ENCODE measurements at regions not wholly inside any gene's neighbourhood (a gene's known extent, or its start where the extent isn't known, plus 50 kb on each side); places are given as distances from the start of the nearest gene placed in this dataset.

GRCh38 chr6:144885817-144886216 is 600.7 kb downstream of the UTRN start:
- TF ChIP-seq CTCF (conservative IDR thresholded peaks at IDR 0.05) = no peak
- no peak for TF ChIP-seq ZFX (IDR thresholded peaks at IDR 0.05)
- no peak overlapping the region for H3K27ac ChIP-seq

DNA sequence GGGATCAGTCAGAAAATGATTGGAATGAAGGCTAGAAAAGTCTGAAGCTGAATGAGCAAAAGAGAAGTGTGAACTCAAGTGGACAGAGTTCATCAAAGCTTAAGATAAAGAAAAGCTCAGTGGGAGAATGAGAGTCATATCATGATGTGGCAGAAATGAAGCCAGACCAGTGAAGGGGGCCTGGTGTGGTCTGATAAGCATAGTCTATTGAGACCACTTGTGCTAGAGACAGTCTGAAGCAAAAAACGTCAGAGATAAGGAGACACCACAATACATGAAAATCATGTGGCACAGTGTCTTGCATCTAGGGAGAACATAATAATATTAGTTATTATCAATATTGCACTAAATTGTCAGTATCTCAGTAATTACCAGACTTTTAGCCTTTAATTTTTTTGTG is 601.5 kb downstream of the UTRN start:
- TF ChIP-seq CTCF (conservative IDR thresholded peaks at IDR 0.05) (no peak), ZFX (IDR thresholded peaks at IDR 0.05) (no peak)
- H3K27ac ChIP-seq = no peak overlapping the region

DNA sequence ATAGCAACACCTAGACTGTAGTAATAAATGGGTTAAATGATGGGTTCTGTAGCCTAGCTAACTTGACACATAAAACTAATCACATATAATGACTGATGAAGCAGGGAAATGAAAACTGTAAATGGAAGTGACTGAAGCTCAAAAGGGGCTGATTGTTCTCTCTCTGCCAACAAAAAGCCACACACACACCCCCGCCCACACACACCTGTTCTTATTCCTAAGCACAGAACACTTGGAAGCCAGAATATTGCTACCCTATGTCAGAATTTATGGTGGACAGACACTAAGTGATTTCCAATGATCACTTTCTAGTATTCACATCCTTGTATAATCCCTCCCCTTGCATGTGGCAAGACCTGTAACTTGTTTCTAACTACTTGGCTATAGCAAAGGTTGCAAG is 603.5 kb downstream of the UTRN start:
- no peak overlapping the region for H3K27ac ChIP-seq

GRCh38 chr6:144893680-144894151 is 608.6 kb downstream of the UTRN start:
- H3K27ac ChIP-seq = no peak overlapping the region; the same call in 1 of the 2 replicates

More for the DNA sequence above, 603.5 kb downstream of the UTRN start:
- no peak for TF ChIP-seq CTCF (conservative IDR thresholded peaks at IDR 0.05)
- no peak for TF ChIP-seq ZFX (IDR thresholded peaks at IDR 0.05)

DNA sequence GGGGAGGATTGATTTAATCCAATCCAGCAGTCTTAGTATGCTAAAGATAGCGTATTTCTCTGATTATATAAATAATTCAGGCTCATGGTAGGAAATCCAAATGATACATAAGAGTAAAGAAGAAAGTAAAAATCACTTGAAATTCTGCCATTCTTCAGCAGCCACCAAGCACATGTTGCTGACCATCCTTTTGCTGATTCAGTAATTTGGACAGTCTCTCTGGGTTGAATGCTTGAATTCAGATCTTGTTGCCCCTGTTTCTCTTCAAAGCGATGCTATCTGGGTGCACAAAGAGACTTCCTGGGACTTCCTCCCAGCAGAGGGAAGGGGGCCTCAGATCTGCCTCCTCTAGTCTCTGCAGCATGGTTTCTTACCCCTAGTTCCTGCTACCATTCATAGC is 609.1 kb downstream of the UTRN start:
- no peak overlapping the region for H3K27ac ChIP-seq
- TF ChIP-seq ZFX (IDR thresholded peaks at IDR 0.05) (no peak), CTCF (conservative IDR thresholded peaks at IDR 0.05) (no peak)

More at GRCh38 chr6:144893680-144894151, 608.6 kb downstream of the UTRN start:
- TF ChIP-seq ZFX (IDR thresholded peaks at IDR 0.05) = no peak
- TF ChIP-seq CTCF (conservative IDR thresholded peaks at IDR 0.05) = no peak

DNA sequence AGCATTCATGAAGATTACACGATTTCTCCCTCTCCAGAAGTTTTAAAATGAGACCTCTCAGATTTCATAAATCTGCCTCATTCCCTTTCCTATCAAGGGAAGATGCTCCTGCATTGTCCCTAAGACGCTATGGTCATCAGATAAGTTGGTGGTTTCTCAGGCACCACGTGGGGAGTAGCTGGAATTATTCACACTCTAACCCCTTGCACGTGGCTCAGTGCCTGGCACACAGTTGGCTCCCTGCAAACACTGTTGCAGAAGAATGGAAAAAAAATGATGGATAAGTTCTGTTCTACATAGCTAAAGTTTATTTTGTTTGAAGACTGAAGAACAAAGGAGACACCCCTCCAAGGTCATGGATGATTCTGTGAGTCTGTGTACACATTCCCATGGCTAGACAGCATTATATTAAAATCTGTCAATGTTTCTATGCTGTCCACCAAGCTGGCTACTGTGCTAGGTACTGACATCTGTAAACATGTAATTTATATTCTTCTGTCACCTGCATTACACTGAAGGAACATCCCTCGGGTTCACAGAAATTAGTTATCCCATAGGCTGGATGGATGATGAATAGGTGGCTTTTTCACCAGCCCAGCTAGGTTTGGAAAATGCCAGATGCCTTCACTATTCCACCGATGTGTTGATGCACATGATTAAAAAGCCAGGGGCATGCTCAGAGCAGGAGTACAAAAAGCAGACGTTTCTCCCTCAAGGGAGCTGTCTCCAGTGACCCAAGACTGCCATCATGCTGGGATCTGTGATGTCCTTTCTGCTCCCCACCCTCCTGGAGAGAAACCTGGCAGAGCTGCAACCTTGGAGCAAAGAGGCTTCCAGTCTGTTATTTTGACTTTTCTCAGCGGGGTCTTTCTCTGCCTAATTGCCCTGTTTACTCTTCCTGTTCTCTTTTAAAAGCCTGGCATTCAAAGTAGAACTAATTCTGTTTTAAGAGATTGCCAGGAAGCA is 610.5 kb downstream of the UTRN start:
- H3K27ac ChIP-seq = no peak overlapping the region
- TF ChIP-seq ZFX (IDR thresholded peaks at IDR 0.05) (no peak), CTCF (conservative IDR thresholded peaks at IDR 0.05) (no peak)

- no peak for TF ChIP-seq CTCF (conservative IDR thresholded peaks at IDR 0.05)
- no peak for TF ChIP-seq ZFX (IDR thresholded peaks at IDR 0.05)
Observed at GRCh38 chr6:144896289-144896688, 611.2 kb downstream of the UTRN start.

More at GRCh38 chr6:144896289-144896688, 611.2 kb downstream of the UTRN start:
- H3K27ac ChIP-seq = no peak overlapping the region

Data from C4-2B (cell line).